Neural crest cell (in vitro differentiated cells): ENCODE measurements at regions not wholly inside any gene's neighbourhood (a gene's known extent, or its start where the extent isn't known, plus 50 kb on each side); places are given as distances from the start of the nearest gene placed in this dataset.
"Not testable (repeated sequence)": the region's sequence is repeated elsewhere in the genome, so short reads cannot be mapped to it uniquely, and the experiment has no call there.

ENCODE experiments used
- DNase-seq: peaks from one replicate; pipeline ENCODE4 v3.0.0; 2021; ENCODE audit warnings: low read depth, mixed read lengths, low spot score
- H3K27ac Mint-ChIP-seq: one replicate; pipeline ENCODE4 v1.8.0; 2021; ENCODE audit warnings: mild to moderate bottlenecking, mixed read lengths; ENCODE audit not compliant: unreplicated experiment
- H3K27me3 Mint-ChIP-seq: 2 replicates; pipeline ENCODE4 v1.8.0; 2021; ENCODE audit warnings: low read depth, mild to moderate bottlenecking, mixed read lengths
- H3K36me3 Mint-ChIP-seq: 2 replicates; pipeline ENCODE4 v1.8.0; 2021; ENCODE audit warnings: low read depth, mild to moderate bottlenecking, mixed read lengths
- H3K4me1 Mint-ChIP-seq: 2 replicates; pipeline ENCODE4 v1.8.0; 2021; ENCODE audit warnings: mixed read lengths
- H3K4me3 Mint-ChIP-seq: one replicate; pipeline ENCODE4 v1.8.0; 2021; ENCODE audit warnings: mild to moderate bottlenecking, mixed read lengths
- H3K9me3 Mint-ChIP-seq: 2 replicates; pipeline ENCODE4 v1.8.0; 2021; ENCODE audit warnings: mixed read lengths
- CTCF ChIP-seq: fragments of 200-600 bp; sonication (generic); conservative IDR thresholded peaks from 2 replicates; pipeline ENCODE4 v1.5.0; 2021; ENCODE audit warnings: antibody characterized with exemption, mild to moderate bottlenecking

DNA sequence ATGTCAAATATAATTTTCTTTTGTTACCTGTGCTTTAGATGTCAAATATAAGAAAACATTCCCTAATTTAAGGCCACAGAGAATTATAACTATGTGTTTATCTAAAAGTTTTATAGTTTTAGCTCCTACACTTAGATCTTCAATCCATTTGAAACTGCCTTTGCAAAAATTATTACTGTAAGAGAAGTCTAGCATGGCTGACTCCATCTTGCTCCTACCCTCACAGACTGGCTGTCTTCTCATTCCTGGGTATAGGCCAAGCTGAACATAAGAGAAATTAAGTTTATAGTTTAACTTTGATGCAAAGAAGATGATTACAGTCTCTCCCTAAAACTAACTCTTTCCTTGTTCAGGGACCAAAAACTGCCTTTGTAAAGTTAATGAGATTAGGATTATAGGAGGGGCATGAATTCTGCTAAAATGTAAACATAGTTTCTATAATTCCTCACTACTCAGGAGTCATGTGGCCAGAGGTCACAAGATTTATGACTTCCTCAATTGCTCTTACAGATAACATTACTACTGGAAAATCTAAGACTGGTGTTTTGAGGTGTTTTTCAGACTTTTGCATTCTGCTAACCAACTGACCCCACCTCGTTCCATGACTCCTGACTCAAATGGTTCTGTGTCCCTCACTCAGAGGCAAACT lies 184.0 kb downstream of the BCHE start:
- no peak for TF ChIP-seq CTCF
- H3K9me3 Mint-ChIP-seq: no peaks in the 10 kb centered on the region
- no peaks in the 10 kb centered on the region for H3K4me1 Mint-ChIP-seq
- H3K4me3 Mint-ChIP-seq: no peak overlapping the region
- H3K36me3 Mint-ChIP-seq: no peaks in the 10 kb centered on the region
- H3K27me3 Mint-ChIP-seq: no peaks in the 10 kb centered on the region
- no peak for DNase-seq
- no peak overlapping the region for H3K27ac Mint-ChIP-seq

GRCh38 chr3:165649282-165649681 lies 187.9 kb downstream of the BCHE start:
- H3K27ac Mint-ChIP-seq, H3K4me1 Mint-ChIP-seq, DNase-seq, H3K4me3 Mint-ChIP-seq, H3K36me3 Mint-ChIP-seq, H3K27me3 Mint-ChIP-seq, H3K9me3 Mint-ChIP-seq: not testable (repeated sequence)

DNA sequence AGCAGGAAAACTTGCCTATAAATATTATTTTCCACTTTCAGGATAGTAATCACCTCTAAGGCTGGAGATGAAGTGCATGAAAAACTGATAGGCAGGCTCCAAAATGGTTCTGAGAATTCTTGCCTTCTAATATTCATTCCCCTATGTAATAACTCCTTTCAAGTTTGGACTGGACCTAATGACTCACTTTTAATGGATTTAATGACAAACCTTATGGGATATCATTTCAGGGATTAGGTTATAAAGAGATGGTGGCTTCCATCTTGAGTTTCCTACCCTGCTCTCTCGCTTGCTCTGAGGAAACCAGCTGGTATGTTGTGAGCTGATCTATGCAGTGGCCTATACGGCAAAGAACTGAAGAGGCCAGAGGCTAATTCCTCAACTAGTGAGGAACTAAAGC lies 192.0 kb downstream of the BCHE start:
- no peaks in the 10 kb centered on the region for H3K36me3 Mint-ChIP-seq
- H3K4me1 Mint-ChIP-seq: no peaks in the 10 kb centered on the region
- H3K27ac Mint-ChIP-seq: no peak overlapping the region
- H3K4me3 Mint-ChIP-seq: no peak overlapping the region
- peaks cover 7% of the 10 kb centered on the region for H3K9me3 Mint-ChIP-seq
- no peak for DNase-seq
- no peak for TF ChIP-seq CTCF
- H3K27me3 Mint-ChIP-seq: no peaks in the 10 kb centered on the region

DNA sequence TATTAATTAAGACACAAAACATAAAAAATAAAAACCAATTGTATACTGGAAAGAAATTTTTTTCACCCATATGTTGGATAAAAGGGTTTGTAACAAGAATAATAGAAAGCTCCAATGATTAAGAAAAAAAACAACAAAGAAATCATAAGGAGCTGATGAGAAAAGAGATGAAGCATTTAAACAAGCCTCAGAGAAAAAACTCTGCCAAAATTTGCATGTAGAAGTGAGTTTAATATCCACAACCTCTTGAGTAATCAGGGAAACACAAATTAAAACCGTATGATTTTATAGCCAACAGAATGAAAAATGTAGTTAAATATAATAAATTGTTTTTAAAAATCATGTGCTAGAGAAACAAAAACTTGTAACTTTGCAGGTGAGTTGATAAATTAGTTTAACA lies 192.9 kb downstream of the BCHE start:
- Mint-ChIP-seq H3K4me1 (no peaks in the 10 kb centered on the region), H3K4me3 (no peak overlapping the region), H3K27me3 (no peaks in the 10 kb centered on the region), H3K27ac (no peak overlapping the region), H3K9me3 (peaks cover 7% of the 10 kb centered on the region), H3K36me3 (no peaks in the 10 kb centered on the region)
- TF ChIP-seq CTCF: no peak
- DNase-seq: no peak

- TF ChIP-seq CTCF: no peak
- Mint-ChIP-seq H3K4me1 (no peaks in the 10 kb centered on the region), H3K36me3 (no peaks in the 10 kb centered on the region), H3K27me3 (no peaks in the 10 kb centered on the region), H3K27ac (no peak overlapping the region), H3K9me3 (peaks cover 7% of the 10 kb centered on the region), H3K4me3 (no peak overlapping the region)
- no peak for DNase-seq
These were observed 193.8 kb downstream of the BCHE start for GRCh38 chr3:165643425-165643824.

DNA sequence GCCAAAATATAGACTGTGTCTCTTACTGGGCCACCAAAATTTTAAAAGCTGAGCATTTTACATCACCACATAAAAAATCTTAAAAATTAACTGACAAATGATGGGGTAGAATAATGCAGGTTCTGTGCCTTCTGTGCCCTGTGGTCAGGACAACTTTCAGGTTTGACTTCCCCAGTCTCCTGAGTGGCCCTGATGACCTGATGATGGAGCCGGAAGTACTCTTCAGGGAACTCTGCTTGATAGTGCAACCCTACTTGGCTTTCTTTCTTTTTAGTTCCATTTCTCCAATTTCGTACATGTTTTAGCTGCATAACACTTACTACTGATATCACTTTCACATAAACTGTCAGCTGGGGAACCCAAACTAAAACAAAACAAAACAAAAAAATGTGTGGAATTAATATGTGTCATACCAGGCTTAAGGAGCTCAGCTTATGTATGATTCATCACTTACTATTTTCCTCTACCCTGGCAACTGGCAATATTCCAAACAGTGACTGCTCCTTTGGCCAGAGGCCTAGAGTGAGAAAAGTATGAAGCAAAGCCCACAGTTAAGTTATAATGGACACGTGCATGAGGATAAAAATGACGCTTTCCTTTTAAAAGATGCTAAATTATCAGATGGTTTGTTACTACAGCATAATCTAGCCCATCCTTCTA lies 194.3 kb downstream of the BCHE start:
- Mint-ChIP-seq H3K36me3 (no peaks in the 10 kb centered on the region), H3K27ac (no peak overlapping the region), H3K4me1 (no peaks in the 10 kb centered on the region), H3K27me3 (no peaks in the 10 kb centered on the region), H3K4me3 (no peak overlapping the region), H3K9me3 (peaks cover 7% of the 10 kb centered on the region)
- TF ChIP-seq CTCF: no peak
- DNase-seq: no peak
